DOHH2 (cell line): ENCODE measurements at regions not wholly inside any gene's neighbourhood (a gene's known extent, or its start where the extent isn't known, plus 50 kb on each side); places are given as distances from the start of the nearest gene placed in this dataset.

Experiments used
- H3F3A ChIP-seq: fragments of 200-600 bp; sonication (generic), shearing (Covaris generic); 2 replicates; pipeline ENCODE4 v1.6.0; 2016; ENCODE audit warnings: antibody characterized with exemption, mild to moderate bottlenecking; ENCODE audit not compliant: control insufficient read depth, insufficient read depth
- H3K27ac ChIP-seq: fragments of 200-600 bp; sonication (generic); 2 replicates; pipeline ENCODE4 v1.5.1; 2014; ENCODE audit warnings: low read depth, mild to moderate bottlenecking, low read length, moderate library complexity
- H3K27me3 ChIP-seq: fragments of 200-600 bp; sonication (generic); 2 replicates; pipeline ENCODE4 v1.6.1; 2014; ENCODE audit warnings: mild to moderate bottlenecking, low read length, mixed read lengths; ENCODE audit not compliant: control insufficient read depth
- H3K36me3 ChIP-seq: fragments of 200-600 bp; sonication (generic); 2 replicates; pipeline ENCODE4 v1.6.1; 2014; ENCODE audit warnings: mild to moderate bottlenecking, low read length, moderate library complexity, mixed read lengths; ENCODE audit not compliant: control insufficient read depth
- H3K4me1 ChIP-seq: fragments of 200-600 bp; sonication (generic); 2 replicates; pipeline ENCODE4 v1.6.1; 2014; ENCODE audit warnings: mild to moderate bottlenecking, low read length, mixed read lengths; ENCODE audit not compliant: control insufficient read depth
- H3K4me2 ChIP-seq: fragments of 200-600 bp; sonication (generic); 2 replicates; pipeline ENCODE4 v1.6.0; 2014; ENCODE audit warnings: mild to moderate bottlenecking, low read length, moderate library complexity
- H3K4me3 ChIP-seq: fragments of 200-600 bp; sonication (generic); 2 replicates; pipeline ENCODE4 v1.5.1; 2014; ENCODE audit warnings: mild to moderate bottlenecking, low read length, mixed read lengths
- H3K79me2 ChIP-seq: fragments of 200-600 bp; sonication (generic); 2 replicates; pipeline ENCODE4 v1.6.1; 2014; ENCODE audit warnings: mild to moderate bottlenecking, low read length, mixed read lengths; ENCODE audit not compliant: control insufficient read depth
- H3K9me2 ChIP-seq: fragments of 200-600 bp; sonication (generic); replicated peaks from 2 replicates; pipeline ENCODE4 v1.6.1; 2014; ENCODE audit warnings: mild to moderate bottlenecking, low read length, mixed read lengths; ENCODE audit not compliant: control insufficient read depth
- H3K9me3 ChIP-seq: fragments of 200-600 bp; sonication (generic); 2 replicates; pipeline ENCODE4 v1.6.1; 2014; ENCODE audit warnings: antibody characterized with exemption, low read length, mixed read lengths; ENCODE audit not compliant: control insufficient read depth, insufficient read depth
- H4K20me1 ChIP-seq: fragments of 200-600 bp; sonication (generic); 2 replicates; pipeline ENCODE4 v1.6.0; 2014; ENCODE audit warnings: low read depth, mild to moderate bottlenecking, antibody characterized with exemption, low read length, moderate library complexity; ENCODE audit not compliant: control insufficient read depth, insufficient read depth
- CTCF ChIP-seq: fragments of 200-600 bp; sonication (generic); IDR thresholded peaks from one replicate; pipeline ENCODE4 v1.5.1; 2014; ENCODE audit warnings: antibody characterized with exemption, mild to moderate bottlenecking, low read depth, low read length; ENCODE audit not compliant: poor library complexity, severe bottlenecking
- EZH2phosphoT487 ChIP-seq: fragments of 200-600 bp; sonication (generic); IDR thresholded peaks from 2 replicates; pipeline ENCODE4 v1.6.1; 2017; ENCODE audit warnings: borderline replicate concordance, mild to moderate bottlenecking, antibody characterized with exemption, low read length, moderate library complexity, mixed read lengths

- no peaks in the 10 kb centered on the region for H3K9me2 ChIP-seq
- no peaks in the 10 kb centered on the region for H3K4me1 ChIP-seq
- no peaks in the 10 kb centered on the region for H3K9me3 ChIP-seq
- no peaks in the 10 kb centered on the region for H4K20me1 ChIP-seq
- H3K27me3 ChIP-seq, result no peaks in the 10 kb centered on the region
- H3K4me2 ChIP-seq, result no peak overlapping the region
- H3F3A ChIP-seq, result no peaks in the 10 kb centered on the region
- no peak for TF ChIP-seq EZH2phosphoT487
- no peaks in the 10 kb centered on the region for H3K36me3 ChIP-seq
- H3K4me3 ChIP-seq, result no peak overlapping the region
- H3K79me2 ChIP-seq, result no peaks in the 10 kb centered on the region
- no peak overlapping the region for H3K27ac ChIP-seq
These were observed 1085.3 kb upstream of the MAP3K7 start for GRCh38 chr6:91672201-91672600.

GRCh38 chr6:91669871-91670268 is 1083.0 kb upstream of the MAP3K7 start:
- Histone ChIP-seq H3K79me2 (no peaks in the 10 kb centered on the region), H3F3A (no peaks in the 10 kb centered on the region), H3K36me3 (no peaks in the 10 kb centered on the region), H3K27ac (no peak overlapping the region), H3K4me2 (no peak overlapping the region), H3K9me3 (no peaks in the 10 kb centered on the region), H4K20me1 (no peaks in the 10 kb centered on the region), H3K4me1 (no peaks in the 10 kb centered on the region), H3K4me3 (no peak overlapping the region), H3K9me2 (no peaks in the 10 kb centered on the region), H3K27me3 (no peaks in the 10 kb centered on the region)
- no peak for TF ChIP-seq EZH2phosphoT487
- TF ChIP-seq CTCF, result no peak

GRCh38 chr6:91669154-91669870 is 1082.4 kb upstream of the MAP3K7 start:
- Histone ChIP-seq H3K27ac (no peak overlapping the region), H3K36me3 (no peaks in the 10 kb centered on the region), H3F3A (no peaks in the 10 kb centered on the region), H3K9me3 (no peaks in the 10 kb centered on the region), H3K4me2 (no peak overlapping the region), H3K4me1 (no peaks in the 10 kb centered on the region), H3K79me2 (no peaks in the 10 kb centered on the region), H3K27me3 (no peaks in the 10 kb centered on the region), H3K4me3 (no peak overlapping the region), H4K20me1 (no peaks in the 10 kb centered on the region), H3K9me2 (no peaks in the 10 kb centered on the region)
- TF ChIP-seq CTCF (no peak), EZH2phosphoT487 (no peak)

- Histone ChIP-seq H3K4me1 (no peaks in the 10 kb centered on the region), H3K4me2 (no peak overlapping the region), H3K27ac (no peak overlapping the region), H3F3A (no peaks in the 10 kb centered on the region), H4K20me1 (no peaks in the 10 kb centered on the region), H3K4me3 (no peak overlapping the region), H3K9me3 (no peaks in the 10 kb centered on the region), H3K27me3 (no peaks in the 10 kb centered on the region), H3K9me2 (no peaks in the 10 kb centered on the region), H3K36me3 (no peaks in the 10 kb centered on the region), H3K79me2 (no peaks in the 10 kb centered on the region)
- no peak for TF ChIP-seq CTCF
- no peak for TF ChIP-seq EZH2phosphoT487
These were observed 1080.7 kb upstream of the MAP3K7 start for GRCh38 chr6:91667596-91667995.
